Hepatic stellate cell (primary cell): ENCODE measurements at regions not wholly inside any gene's neighbourhood (a gene's known extent, or its start where the extent isn't known, plus 50 kb on each side); places are given as distances from the start of the nearest gene placed in this dataset.
"Not testable (repeated sequence)": the region's sequence is repeated elsewhere in the genome, so short reads cannot be mapped to it uniquely, and the experiment has no call there.

ENCODE experiments used
- DNase-seq: peaks from one replicate; pipeline ENCODE4 v3.0.0; 2011; ENCODE audit warnings: low spot score

DNA sequence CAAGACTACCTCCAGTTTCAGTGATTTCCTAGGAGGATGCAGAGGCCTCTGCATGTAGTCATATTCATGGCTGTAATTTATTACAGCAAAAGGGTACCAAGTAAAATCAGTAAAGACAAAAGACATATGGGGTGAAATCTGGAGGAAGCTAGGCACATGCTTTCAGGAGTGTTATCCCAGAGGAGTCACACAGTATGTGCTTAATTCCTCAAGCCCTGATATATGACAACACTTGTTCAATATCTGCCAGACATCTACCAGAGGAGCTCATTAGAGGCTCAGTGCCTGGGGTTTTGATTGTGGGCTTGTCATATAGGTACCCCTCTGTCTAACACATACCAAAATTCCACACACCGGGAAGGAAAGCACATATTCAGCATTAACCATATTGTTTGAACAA, 283.8 kb downstream of the CXCL12 start:
- DNase-seq: no peak

DNA sequence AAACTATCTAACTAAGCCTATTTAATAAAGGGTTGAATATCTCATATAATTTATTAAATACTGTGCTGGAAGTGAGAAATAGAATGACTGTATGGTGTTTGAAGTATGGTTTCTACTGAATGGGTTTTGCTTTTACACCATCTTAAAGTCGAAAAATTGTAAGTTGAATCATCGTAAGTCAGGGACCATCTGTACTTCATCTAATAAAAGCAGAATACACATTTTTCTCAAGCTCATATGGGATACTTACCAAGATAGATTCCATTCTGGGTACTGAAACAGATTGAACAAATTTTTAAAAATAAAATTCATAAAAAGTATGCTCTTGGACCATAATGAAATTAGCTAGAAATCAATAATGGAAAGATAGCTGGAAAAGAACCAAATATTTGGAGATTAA, 285.4 kb downstream of the CXCL12 start:
- no peak for DNase-seq

GRCh38 chr10:44096217-44096616, 288.7 kb downstream of the CXCL12 start:
- DNase-seq: not testable (repeated sequence)

DNA sequence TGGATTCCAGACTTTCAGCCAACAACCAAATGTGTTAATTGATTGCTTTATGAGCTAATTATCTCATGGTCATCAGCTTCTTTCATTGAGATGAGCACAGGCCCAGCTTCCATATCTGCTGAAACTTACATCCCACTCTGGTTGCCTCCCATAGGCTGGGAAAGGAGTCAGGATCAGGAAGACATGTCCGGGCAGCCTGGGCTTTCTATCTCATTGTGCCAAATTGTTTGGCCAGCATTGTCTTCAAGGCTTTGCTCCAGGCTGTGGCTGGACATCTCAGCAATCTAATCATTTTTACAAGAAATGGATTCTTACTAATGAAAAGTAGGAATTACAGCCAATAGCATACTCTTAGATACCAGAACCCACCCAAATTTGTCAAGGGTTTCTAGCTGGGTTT, 295.2 kb downstream of the CXCL12 start:
- DNase-seq: no peak

- no peak for DNase-seq
Observed at GRCh38 chr10:44087403-44087802, 297.5 kb downstream of the CXCL12 start.

- no peak for DNase-seq
Observed at GRCh38 chr10:44083719-44084400, 301.0 kb downstream of the CXCL12 start.

- DNase-seq: peak; percentile 34
Observed at GRCh38 chr10:44071479-44071878, 313.4 kb downstream of the CXCL12 start.

- no peak for DNase-seq
Observed at GRCh38 chr10:44070282-44070681, 314.6 kb downstream of the CXCL12 start.

DNA sequence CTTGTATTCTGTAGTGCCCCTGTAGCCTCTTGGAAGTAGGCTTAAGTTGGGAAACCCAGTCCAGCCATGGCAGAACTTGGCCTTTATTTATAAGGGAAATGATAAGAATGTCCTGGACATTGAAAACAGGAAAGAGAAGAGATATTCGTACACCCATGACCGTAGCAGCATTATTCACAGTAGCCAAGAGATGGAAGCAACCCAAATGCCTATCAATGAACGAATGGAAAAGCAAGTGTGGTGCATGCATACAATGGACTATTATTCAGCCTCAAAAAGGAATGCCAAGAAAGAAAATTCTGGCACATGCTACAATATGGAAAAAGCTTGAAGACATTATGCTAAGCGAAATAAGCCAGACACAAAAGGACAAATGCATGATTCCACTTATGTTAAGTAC, 315.3 kb downstream of the CXCL12 start:
- no peak for DNase-seq

DNA sequence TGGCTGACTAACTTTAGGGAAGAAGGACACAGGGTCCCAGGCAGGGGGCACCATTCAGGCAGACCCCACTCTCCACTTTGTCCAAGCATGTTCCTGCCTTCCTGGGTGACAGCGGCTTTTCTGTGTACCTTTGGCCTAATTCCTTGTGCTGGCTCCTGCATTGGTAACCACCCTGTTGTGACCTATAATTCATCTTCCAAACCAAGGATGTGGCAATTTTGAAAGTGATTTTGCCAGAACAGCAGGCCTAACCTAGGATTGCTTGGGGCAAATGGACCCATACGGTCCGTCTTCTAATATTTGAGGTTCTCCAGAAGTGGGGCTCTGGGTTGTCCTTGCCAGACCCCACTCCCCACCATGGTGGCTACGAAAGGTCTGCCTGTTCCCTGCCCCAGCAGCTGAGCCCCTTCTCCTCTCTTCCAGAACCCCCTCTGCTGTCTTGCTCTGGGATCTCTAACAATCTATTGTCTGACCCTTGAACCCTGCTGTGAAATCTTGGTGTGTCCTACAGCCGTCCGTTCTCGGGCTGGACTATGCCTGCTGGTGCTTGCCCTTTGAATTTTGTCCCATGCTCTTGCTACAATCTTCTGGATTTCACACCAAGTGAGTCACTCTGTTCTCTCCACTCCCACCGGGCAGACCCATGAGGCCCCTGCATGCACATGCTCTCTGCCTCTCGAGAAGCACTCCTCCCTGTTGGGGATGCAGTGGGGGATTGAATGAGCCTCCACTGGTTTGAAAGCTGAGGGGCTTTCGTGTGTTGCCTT, 316.0 kb downstream of the CXCL12 start:
- no peak for DNase-seq

- no peak for DNase-seq
Observed at GRCh38 chr10:44067432-44067831, 317.5 kb downstream of the CXCL12 start.

DNA sequence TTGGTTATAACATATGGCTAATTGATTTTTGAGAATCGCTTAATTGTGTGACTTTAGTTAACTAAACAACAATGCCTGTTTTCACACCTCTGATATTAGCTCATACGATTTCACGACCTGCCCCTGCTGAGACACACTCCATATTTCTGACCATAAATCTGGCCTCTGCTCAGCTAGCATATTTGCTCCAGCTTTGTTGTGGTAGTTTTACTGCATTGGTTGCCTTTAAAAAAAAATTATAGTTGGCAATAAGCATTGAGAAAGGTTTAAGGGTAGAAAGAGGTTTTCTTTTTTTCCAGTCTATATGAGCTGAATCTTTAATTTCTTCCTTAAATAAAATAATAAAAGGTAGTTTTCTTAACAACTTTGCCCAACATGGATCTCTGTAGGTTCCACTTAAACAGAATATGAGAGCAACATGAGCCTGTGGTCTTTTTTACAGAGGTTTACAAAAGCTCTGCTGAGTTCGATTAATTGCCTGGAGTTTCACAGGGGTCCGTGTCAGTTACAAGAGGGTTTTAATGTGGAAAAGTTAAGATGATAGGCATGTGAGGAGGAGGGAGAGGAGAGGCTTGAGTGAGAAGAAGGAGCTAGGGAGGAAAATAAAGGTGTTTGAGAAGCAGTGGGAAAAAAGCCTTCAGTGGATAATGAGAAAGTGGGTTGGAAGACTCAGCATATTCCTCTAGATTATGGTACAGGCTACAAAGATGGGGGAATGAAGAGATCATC, 318.2 kb downstream of the CXCL12 start:
- no peak for DNase-seq

DNA sequence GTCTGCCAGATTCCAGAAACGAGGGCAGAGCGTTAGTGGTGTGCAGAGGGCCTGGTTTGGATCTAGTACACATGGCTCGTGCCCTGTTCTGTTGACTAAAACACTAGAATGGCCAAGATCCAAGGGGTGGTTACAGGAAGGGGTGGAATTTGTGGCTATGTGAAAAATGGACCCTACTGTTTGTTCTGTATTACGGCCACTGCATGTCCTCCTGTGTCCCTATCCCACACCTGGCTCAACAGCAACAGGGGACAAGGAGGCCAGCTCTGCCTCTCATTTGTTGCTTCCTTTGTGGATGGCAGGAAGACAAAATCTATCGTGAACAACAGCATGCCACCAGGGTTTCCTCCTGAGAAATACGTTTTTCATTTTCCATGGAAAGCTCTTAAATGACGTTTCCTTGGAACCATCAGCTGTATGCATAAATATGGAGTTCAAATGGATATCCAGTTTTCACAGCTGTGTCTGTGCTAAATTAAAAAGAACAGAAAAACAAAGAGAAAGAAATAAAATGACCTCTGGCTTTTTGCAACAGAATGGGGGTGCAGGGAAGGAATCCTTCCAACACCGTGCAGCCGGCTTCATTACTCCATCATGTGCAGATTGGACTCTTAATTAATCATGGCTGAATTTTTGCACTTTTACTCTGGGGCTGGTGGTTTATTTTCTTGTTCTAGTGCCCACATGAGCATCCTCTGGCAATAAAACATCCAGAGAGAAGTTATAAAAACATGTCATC, 318.9 kb downstream of the CXCL12 start:
- no peak for DNase-seq

DNA sequence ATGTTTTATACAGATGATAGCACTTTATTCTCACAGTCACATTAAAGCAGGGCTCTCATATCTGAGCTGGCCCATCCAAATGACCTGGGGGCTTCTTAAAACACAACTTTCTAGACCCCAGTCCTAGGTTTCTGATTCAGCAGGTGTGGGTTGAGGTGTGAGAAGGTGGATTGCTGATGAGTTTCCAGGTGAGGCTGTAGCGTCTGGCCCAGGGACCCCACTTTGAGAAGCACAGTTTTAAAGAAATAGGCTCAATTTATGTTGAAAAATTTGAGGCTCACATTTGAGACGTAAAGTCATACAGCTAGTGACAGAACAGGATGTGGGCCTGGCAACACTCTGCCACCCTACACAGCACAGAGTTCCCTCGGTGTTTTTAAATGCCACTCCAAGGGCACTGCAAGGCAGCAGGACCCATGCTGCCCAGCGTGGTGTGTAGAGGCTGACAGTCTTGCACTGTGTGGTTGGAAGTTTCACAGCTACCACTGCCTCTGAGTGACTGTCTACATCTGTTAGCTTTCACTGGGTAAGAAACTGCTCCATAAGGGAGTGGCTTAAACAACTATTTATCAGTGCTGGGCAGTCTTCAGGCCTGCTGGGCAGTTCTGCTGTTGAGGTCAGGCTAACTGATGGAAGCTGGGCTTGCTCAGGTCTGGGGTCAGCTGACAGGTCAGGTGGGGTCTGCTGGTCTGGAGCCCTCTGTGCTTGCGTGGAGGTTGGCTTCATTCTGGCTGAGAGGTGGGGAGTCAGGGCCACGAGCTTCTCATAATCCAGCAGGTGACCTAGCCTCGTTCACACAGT, 319.7 kb downstream of the CXCL12 start:
- no peak for DNase-seq

- DNase-seq: no peak
Observed at GRCh38 chr10:44064317-44064716, 320.6 kb downstream of the CXCL12 start.

DNA sequence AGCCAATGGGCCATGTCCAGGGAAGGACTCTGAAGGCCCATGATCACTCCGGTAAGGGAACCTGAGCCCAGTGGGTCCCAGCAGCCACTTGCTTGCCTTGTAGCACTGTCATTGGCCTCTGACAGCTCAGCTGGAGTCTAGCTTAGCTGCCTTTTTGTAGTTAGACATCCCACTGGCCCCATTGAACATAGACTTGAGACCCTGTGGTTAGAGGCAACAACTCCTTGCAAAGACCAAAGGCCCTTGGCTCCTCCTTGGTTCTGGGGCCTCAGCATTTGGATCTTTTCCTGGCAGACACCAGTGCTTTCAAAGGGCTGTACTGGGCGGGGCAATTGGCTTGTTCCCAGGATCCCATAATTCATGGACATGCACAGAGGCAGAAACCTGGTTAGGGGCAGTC, 321.2 kb downstream of the CXCL12 start:
- DNase-seq: no peak

- no peak for DNase-seq
Observed at GRCh38 chr10:44060719-44061118, 324.2 kb downstream of the CXCL12 start.

DNA sequence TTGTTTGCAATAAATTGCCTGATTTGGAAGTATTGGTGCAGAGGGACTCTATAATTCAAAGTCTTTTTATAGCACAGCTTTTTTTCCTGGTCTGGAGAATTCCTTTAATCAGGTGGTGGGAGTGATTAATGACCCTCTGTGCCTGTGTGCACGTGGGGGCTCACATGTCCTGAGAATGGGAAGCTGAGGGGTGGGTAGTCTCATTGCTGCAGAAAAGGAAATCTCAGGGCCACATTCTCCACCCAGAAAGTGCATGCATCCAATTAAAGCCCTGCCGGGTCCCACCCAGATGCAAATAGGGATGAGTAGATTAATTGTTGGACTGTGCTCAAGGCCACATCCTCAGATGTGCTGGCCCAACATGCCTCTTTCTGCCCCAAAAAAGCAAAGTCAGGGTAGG, 324.7 kb downstream of the CXCL12 start:
- no peak for DNase-seq

- no peak for DNase-seq
Observed at GRCh38 chr10:44058259-44058658, 326.6 kb downstream of the CXCL12 start.

DNA sequence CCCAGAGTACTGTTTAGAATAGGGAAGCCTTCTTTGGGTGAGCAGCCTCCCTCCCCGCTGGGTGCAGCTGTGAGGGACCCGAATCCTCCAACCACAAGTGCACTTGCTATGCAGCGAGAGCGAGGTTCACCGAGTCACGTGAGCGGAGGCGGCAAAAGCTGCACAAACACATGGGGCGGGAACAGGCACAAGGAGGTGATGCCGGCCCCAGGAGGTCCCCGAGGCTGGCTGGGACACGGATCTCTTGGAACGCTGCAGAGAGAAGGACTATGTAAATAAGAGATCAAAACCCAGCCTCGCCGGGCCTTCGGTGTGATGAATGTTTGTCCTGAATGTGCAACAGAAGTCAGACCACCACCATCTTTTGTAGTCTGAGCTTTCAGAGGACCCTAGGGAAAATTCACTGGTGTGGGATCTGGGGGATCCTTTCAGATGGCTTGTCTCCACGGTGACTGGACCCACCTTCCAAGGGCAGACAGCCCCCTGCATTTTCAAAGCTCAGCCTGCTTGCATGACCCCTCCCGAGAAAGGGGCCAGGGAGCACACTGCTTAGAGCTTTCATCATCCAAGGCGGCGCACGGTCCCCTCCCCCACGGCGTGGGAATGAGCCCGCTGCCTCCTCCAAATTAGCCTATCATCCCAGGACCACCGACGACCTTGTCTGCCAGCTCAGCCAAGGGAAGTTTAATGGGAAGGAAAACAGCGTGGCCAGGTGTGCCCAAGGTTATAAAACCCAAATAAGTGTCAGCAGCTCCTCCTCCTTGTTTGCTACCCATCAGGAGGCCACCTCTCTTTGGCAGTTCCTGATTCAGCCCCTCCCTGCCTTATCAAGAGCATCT, 327.7 kb downstream of the CXCL12 start:
- no peak for DNase-seq

GRCh38 chr10:44056206-44056605, 328.7 kb downstream of the CXCL12 start:
- no peak for DNase-seq
